HEK293 (cell line): ENCODE measurements at regions not wholly inside any gene's neighbourhood (a gene's known extent, or its start where the extent isn't known, plus 50 kb on each side); places are given as distances from the start of the nearest gene placed in this dataset.

ENCODE experiments used
- CTCF ChIA-PET: fragments of 350-600 bp; formaldehyde crosslinking; extraction: SDS; loops from one replicate; lab custom pipeline; 2021; ENCODE audit warnings: antibody characterized with exemption; lab: Yijun Ruan, JAX
- POLR2A ChIA-PET: fragments of 300-600 bp; formaldehyde crosslinking; extraction: SDS; loops from one replicate; lab custom pipeline; 2020; ENCODE audit warnings: antibody characterized with exemption, inconsistent platforms; lab: Yijun Ruan, JAX
- H3K27ac ChIP-seq: fragments of 200-500 bp; sonication (Bioruptor generic); 2 replicates; pipeline ENCODE4 v1.5.1; 2014; ENCODE audit warnings: low read depth, low read length, control low read depth, inconsistent platforms; ENCODE audit errors: extremely low read depth
- H3K36me3 ChIP-seq, 2 experiments: fragments of 200-500 bp in 1 of 2; sonication (Bioruptor generic) in 1 of 2; 1 replicate in 1 of 2; 2 replicates in 1 of 2; pipeline ENCODE4 v1.5.1; 2014 to 2017; ENCODE audit warnings: inconsistent platforms in 2 of 2, low read length in 2 of 2; ENCODE audit not compliant: control insufficient read depth in 2 of 2, insufficient read depth in 1 of 2
- H3K4me1 ChIP-seq: fragments of 200-500 bp; sonication (Bioruptor generic); 2 replicates; pipeline ENCODE4 v1.5.1; 2014; ENCODE audit warnings: mild to moderate bottlenecking, low read length, inconsistent platforms; ENCODE audit not compliant: control insufficient read depth, insufficient read depth
- H3K4me3 ChIP-seq: 2 replicates; pipeline ENCODE4 v1.5.1; 2011; ENCODE audit warnings: low read depth, mild to moderate bottlenecking, control low read depth, low read length, moderate library complexity
- H3K9me3 ChIP-seq: fragments of 200-500 bp; sonication (Bioruptor generic); 2 replicates; pipeline ENCODE4 v1.5.1; 2014; ENCODE audit warnings: low read depth, low read length, inconsistent platforms; ENCODE audit not compliant: control insufficient read depth, insufficient read depth
- BCL11B ChIP-seq: fragments of 450-650 bp; formaldehyde crosslinking; IDR thresholded peaks from 2 replicates; pipeline ENCODE4 v1.5.1; 2016; ENCODE audit warnings: low read depth, missing biosample characterization, missing genetic modification characterization
- KLF10 ChIP-seq: fragments of 450-650 bp; IDR thresholded peaks from 2 replicates; pipeline ENCODE4 v1.5.1; 2018; ENCODE audit warnings: missing biosample characterization, mild to moderate bottlenecking, missing genetic modification characterization
- KLF8 ChIP-seq: fragments of 450-650 bp; formaldehyde crosslinking; IDR thresholded peaks from 2 replicates; pipeline ENCODE4 v1.5.1; 2016; ENCODE audit warnings: missing biosample characterization, missing genetic modification characterization
- OSR2 ChIP-seq: fragments of 450-650 bp; formaldehyde crosslinking; IDR thresholded peaks from 2 replicates; pipeline ENCODE4 v1.5.1; 2016; ENCODE audit warnings: missing biosample characterization, missing genetic modification characterization
- SCRT2 ChIP-seq: fragments of 450-650 bp; formaldehyde crosslinking; IDR thresholded peaks from 2 replicates; pipeline ENCODE4 v1.5.1; 2016; ENCODE audit warnings: missing biosample characterization, missing genetic modification characterization
- ZBTB20 ChIP-seq: fragments of 450-650 bp; formaldehyde crosslinking; IDR thresholded peaks from 2 replicates; pipeline ENCODE4 v1.5.1; 2016; ENCODE audit warnings: missing biosample characterization, missing genetic modification characterization
- ZFP41 ChIP-seq: fragments of 450-650 bp; formaldehyde crosslinking; IDR thresholded peaks from 2 replicates; pipeline ENCODE4 v1.5.1; 2016; ENCODE audit warnings: missing biosample characterization, missing genetic modification characterization, borderline replicate concordance
- ZNF121 ChIP-seq: fragments of 450-650 bp; formaldehyde crosslinking; IDR thresholded peaks from 2 replicates; pipeline ENCODE4 v1.5.1; 2016; ENCODE audit warnings: missing biosample characterization, missing genetic modification characterization
- ZNF146 ChIP-seq: fragments of 450-650 bp; formaldehyde crosslinking; IDR thresholded peaks from 2 replicates; pipeline ENCODE4 v1.5.1; 2016; ENCODE audit warnings: missing biosample characterization, missing genetic modification characterization
- ZNF302 ChIP-seq: fragments of 450-650 bp; formaldehyde crosslinking; IDR thresholded peaks from 2 replicates; pipeline ENCODE4 v1.5.1; 2016; ENCODE audit warnings: missing biosample characterization, missing genetic modification characterization, low read depth
- ZNF391 ChIP-seq: fragments of 450-650 bp; formaldehyde crosslinking; IDR thresholded peaks from 2 replicates; pipeline ENCODE4 v1.5.1; 2016; ENCODE audit warnings: low read depth, missing biosample characterization, missing genetic modification characterization, borderline replicate concordance
- ZNF514 ChIP-seq: fragments of 450-650 bp; formaldehyde crosslinking; IDR thresholded peaks from 2 replicates; pipeline ENCODE4 v1.5.1; 2016; ENCODE audit warnings: missing biosample characterization, missing genetic modification characterization
- ZNF561 ChIP-seq: fragments of 450-650 bp; IDR thresholded peaks from 2 replicates; pipeline ENCODE4 v1.5.1; 2018; ENCODE audit warnings: missing biosample characterization, missing genetic modification characterization, borderline replicate concordance
- ZNF664 ChIP-seq: fragments of 450-650 bp; formaldehyde crosslinking; IDR thresholded peaks from 2 replicates; pipeline ENCODE4 v1.5.1; 2016; ENCODE audit warnings: missing biosample characterization, missing genetic modification characterization
- ZXDB ChIP-seq: fragments of 450-650 bp; formaldehyde crosslinking; IDR thresholded peaks from 2 replicates; pipeline ENCODE4 v1.5.1; 2016; ENCODE audit warnings: missing biosample characterization, missing genetic modification characterization
- TF ChIP-seq, protein P1 (sequence below): fragments of 450-650 bp; formaldehyde crosslinking; IDR thresholded peaks from 2 replicates; pipeline ENCODE4 v1.5.1; 2016; ENCODE audit warnings: missing biosample characterization, missing genetic modification characterization, borderline replicate concordance
- TF ChIP-seq, protein P2 (sequence below): fragments of 450-650 bp; formaldehyde crosslinking; IDR thresholded peaks from 2 replicates; pipeline ENCODE4 v1.5.1; 2016; ENCODE audit warnings: missing biosample characterization, missing genetic modification characterization
- TF ChIP-seq, protein P3 (sequence below): fragments of 450-650 bp; formaldehyde crosslinking; IDR thresholded peaks from 2 replicates; pipeline ENCODE4 v1.5.1; 2016; ENCODE audit warnings: missing biosample characterization, missing genetic modification characterization

DNA sequence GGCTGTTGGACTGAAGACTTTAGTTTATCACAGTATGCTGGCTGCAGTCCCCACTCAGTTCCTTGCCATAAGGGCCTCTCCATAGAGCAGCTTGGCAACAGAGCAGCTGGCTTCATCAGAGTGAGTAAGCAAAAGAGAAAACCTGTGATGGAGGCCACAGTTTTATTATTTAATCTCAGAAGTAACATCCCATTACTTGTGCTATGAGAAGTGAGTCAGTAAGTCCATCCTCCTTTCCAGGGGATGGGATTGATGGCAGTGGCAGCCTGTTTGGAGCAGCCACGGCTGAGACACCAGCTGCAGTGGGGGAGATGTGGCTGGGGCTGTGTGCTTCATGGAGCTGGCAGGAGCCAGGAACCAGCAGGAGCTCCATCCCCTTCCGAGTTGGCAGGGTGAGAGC is 138.5 kb upstream of the SRRM4 start (continued):
- TF ChIP-seq ZNF391 (no peak), SCRT2 (tag by site-specific recombination) (no peak), ZNF514 (no peak), ZNF302 (tag by site-specific recombination) (no peak)
- TF ChIP-seq, all 188 proteins: peak for 0

DNA sequence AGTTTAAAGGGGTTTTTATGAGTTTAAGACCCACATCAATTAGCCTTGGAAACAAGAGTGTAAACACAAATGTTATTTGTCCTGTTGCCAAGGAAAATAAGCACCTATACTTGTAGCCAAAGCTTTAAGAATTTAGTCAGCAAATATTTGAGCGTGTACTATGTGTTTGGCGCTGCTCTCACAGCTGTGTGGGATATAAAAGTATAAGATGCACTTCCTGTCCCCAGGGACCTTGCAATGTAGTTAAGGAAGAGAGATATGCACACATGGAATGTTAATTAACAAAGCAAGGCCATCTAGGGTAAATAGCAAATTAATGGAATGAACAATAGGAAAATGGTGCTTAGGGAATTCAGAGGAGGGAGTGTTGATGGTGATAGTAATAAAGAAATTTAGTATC is 134.9 kb upstream of the SRRM4 start:
- Histone ChIP-seq H3K4me3 (no peak overlapping the region), H3K36me3 (no peaks in the 10 kb centered on the region), H3K4me1 (no peaks in the 10 kb centered on the region), H3K27ac (no peak overlapping the region), H3K9me3 (no peaks in the 10 kb centered on the region)
- TF ChIP-seq ZNF302 (tag by site-specific recombination) = no peak
- TF ChIP-seq, protein P1, sequence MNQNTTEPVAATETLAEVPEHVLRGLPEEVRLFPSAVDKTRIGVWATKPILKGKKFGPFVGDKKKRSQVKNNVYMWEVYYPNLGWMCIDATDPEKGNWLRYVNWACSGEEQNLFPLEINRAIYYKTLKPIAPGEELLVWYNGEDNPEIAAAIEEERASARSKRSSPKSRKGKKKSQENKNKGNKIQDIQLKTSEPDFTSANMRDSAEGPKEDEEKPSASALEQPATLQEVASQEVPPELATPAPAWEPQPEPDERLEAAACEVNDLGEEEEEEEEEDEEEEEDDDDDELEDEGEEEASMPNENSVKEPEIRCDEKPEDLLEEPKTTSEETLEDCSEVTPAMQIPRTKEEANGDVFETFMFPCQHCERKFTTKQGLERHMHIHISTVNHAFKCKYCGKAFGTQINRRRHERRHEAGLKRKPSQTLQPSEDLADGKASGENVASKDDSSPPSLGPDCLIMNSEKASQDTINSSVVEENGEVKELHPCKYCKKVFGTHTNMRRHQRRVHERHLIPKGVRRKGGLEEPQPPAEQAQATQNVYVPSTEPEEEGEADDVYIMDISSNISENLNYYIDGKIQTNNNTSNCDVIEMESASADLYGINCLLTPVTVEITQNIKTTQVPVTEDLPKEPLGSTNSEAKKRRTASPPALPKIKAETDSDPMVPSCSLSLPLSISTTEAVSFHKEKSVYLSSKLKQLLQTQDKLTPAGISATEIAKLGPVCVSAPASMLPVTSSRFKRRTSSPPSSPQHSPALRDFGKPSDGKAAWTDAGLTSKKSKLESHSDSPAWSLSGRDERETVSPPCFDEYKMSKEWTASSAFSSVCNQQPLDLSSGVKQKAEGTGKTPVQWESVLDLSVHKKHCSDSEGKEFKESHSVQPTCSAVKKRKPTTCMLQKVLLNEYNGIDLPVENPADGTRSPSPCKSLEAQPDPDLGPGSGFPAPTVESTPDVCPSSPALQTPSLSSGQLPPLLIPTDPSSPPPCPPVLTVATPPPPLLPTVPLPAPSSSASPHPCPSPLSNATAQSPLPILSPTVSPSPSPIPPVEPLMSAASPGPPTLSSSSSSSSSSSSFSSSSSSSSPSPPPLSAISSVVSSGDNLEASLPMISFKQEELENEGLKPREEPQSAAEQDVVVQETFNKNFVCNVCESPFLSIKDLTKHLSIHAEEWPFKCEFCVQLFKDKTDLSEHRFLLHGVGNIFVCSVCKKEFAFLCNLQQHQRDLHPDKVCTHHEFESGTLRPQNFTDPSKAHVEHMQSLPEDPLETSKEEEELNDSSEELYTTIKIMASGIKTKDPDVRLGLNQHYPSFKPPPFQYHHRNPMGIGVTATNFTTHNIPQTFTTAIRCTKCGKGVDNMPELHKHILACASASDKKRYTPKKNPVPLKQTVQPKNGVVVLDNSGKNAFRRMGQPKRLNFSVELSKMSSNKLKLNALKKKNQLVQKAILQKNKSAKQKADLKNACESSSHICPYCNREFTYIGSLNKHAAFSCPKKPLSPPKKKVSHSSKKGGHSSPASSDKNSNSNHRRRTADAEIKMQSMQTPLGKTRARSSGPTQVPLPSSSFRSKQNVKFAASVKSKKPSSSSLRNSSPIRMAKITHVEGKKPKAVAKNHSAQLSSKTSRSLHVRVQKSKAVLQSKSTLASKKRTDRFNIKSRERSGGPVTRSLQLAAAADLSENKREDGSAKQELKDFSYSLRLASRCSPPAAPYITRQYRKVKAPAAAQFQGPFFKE (tag by site-specific recombination) = no peak
- TF ChIP-seq, protein P2, sequence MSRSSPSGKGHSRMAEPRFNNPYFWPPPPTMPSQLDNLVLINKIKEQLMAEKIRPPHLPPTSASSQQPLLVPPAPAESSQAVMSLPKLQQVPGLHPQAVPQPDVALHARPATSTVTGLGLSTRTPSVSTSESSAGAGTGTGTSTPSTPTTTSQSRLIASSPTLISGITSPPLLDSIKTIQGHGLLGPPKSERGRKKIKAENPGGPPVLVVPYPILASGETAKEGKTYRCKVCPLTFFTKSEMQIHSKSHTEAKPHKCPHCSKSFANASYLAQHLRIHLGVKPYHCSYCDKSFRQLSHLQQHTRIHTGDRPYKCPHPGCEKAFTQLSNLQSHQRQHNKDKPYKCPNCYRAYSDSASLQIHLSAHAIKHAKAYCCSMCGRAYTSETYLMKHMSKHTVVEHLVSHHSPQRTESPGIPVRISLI (tag by site-specific recombination) = no peak
- TF ChIP-seq ZNF121 = no peak
- no peak for TF ChIP-seq KLF8 (tag by site-specific recombination)
- no peak for TF ChIP-seq ZFP41 (tag by site-specific recombination)
- no peak for TF ChIP-seq ZNF146 (tag by site-specific recombination)
- TF ChIP-seq KLF10 (tag by site-specific recombination) = no peak
- TF ChIP-seq ZNF664 (tag by site-specific recombination) = no peak
- no peak for TF ChIP-seq OSR2 (tag by site-specific recombination)
- ChIA-PET CTCF (no interaction called here), POLR2A (no interaction called here)

DNA sequence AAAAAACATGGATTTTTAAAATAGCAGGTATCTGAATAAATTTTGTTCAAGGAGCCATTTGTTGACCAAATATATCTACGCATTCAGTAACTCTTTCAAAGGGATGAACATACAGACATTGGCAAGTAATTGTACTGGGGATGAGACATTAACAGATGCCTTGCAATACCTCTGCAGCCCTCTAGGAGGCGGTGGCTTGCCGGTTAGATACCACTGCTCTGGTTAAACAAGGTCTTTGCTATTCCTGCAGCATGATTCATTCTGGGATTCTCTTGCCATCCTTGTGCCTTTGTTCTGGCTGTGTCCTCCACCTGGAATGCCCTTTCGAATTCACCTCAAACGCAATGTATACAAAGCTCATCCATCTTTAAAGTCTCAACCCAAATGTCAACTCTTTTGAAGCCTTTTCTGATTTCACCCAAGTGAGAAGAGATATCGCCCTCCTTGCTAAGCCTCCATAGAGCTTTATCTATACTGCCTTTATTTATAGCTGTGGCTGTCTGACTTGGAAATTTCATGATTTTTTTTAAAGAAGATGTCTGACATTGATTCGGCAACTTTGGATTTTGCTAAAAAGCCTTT is 131.0 kb upstream of the SRRM4 start:
- H3K4me1 ChIP-seq = no peaks in the 10 kb centered on the region
- H3K9me3 ChIP-seq = no peaks in the 10 kb centered on the region
- TF ChIP-seq, protein P3, sequence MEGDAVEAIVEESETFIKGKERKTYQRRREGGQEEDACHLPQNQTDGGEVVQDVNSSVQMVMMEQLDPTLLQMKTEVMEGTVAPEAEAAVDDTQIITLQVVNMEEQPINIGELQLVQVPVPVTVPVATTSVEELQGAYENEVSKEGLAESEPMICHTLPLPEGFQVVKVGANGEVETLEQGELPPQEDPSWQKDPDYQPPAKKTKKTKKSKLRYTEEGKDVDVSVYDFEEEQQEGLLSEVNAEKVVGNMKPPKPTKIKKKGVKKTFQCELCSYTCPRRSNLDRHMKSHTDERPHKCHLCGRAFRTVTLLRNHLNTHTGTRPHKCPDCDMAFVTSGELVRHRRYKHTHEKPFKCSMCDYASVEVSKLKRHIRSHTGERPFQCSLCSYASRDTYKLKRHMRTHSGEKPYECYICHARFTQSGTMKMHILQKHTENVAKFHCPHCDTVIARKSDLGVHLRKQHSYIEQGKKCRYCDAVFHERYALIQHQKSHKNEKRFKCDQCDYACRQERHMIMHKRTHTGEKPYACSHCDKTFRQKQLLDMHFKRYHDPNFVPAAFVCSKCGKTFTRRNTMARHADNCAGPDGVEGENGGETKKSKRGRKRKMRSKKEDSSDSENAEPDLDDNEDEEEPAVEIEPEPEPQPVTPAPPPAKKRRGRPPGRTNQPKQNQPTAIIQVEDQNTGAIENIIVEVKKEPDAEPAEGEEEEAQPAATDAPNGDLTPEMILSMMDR (tag by site-specific recombination) = no peak
- no peak for TF ChIP-seq ZXDB (tag by site-specific recombination)
- no peak for TF ChIP-seq BCL11B (tag by site-specific recombination)
- TF ChIP-seq ZBTB20 (tag by site-specific recombination) = no peak
- no peak for TF ChIP-seq ZNF561
- no peak overlapping the region for H3K27ac ChIP-seq
- H3K4me3 ChIP-seq = no peak overlapping the region
- no peaks in the 10 kb centered on the region for H3K36me3 ChIP-seq
- CTCF ChIA-PET = interaction anchor here (0.6 to 0.8 kb wide), 4 partner anchors 16 to 540 kb away, joined by 3 to 4 read pairs (median 4); no protein-coding TSS in a partner anchor
- POLR2A ChIA-PET = no interaction called here
